ENCODE measurements at regions not wholly inside any gene's neighbourhood (a gene's known extent, or its start where the extent isn't known, plus 50 kb on each side); places are given as distances from the start of the nearest gene placed in this dataset.

GRCh38 chr18:41751652-41752051, 203.4 kb upstream of the PIK3C3 start:
- Histone ChIP-seq H3K27ac (no peak overlapping the region), H3K4me1 (ENCODE audit: control insufficient read depth in 1 of 2, low read depth in 2 of 2) (no peaks in the 10 kb centered on the region)
- TF ChIP-seq, protein P1, sequence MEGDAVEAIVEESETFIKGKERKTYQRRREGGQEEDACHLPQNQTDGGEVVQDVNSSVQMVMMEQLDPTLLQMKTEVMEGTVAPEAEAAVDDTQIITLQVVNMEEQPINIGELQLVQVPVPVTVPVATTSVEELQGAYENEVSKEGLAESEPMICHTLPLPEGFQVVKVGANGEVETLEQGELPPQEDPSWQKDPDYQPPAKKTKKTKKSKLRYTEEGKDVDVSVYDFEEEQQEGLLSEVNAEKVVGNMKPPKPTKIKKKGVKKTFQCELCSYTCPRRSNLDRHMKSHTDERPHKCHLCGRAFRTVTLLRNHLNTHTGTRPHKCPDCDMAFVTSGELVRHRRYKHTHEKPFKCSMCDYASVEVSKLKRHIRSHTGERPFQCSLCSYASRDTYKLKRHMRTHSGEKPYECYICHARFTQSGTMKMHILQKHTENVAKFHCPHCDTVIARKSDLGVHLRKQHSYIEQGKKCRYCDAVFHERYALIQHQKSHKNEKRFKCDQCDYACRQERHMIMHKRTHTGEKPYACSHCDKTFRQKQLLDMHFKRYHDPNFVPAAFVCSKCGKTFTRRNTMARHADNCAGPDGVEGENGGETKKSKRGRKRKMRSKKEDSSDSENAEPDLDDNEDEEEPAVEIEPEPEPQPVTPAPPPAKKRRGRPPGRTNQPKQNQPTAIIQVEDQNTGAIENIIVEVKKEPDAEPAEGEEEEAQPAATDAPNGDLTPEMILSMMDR (IDR thresholded peaks at IDR 0.05): no peak

GRCh38 chr18:41751161-41751560, 203.9 kb upstream of the PIK3C3 start:
- no peak overlapping the region for H3K4me3 ChIP-seq
- no peaks in the 10 kb centered on the region for H3K4me1 ChIP-seq (ENCODE audit: control insufficient read depth in 1 of 2, low read depth in 2 of 2)
- H3K27me3 ChIP-seq (replicated peaks; ENCODE audit: insufficient read depth): no peaks in the 10 kb centered on the region
- no peak overlapping the region for H3K27ac ChIP-seq
- TF ChIP-seq, protein P1 (IDR thresholded peaks at IDR 0.05): no peak
- ATAC-seq (ENCODE audit: insufficient number of reproducible peaks, low FRiP score, low read depth) (no peak), DNase-seq (ENCODE audit: low spot score) (no peak)
- H3K36me3 ChIP-seq: no peaks in the 10 kb centered on the region
- no peaks in the 10 kb centered on the region for H3K9me3 ChIP-seq

More at GRCh38 chr18:41751652-41752051, 203.4 kb upstream of the PIK3C3 start:
- no peaks in the 10 kb centered on the region for H3K36me3 ChIP-seq
- DNase-seq (ENCODE audit: low spot score): no peak
- no peak overlapping the region for H3K4me3 ChIP-seq
- ATAC-seq (ENCODE audit: insufficient number of reproducible peaks, low FRiP score, low read depth): no peak
- H3K27me3 ChIP-seq (replicated peaks; ENCODE audit: insufficient read depth): no peaks in the 10 kb centered on the region
- H3K9me3 ChIP-seq: no peaks in the 10 kb centered on the region

DNA sequence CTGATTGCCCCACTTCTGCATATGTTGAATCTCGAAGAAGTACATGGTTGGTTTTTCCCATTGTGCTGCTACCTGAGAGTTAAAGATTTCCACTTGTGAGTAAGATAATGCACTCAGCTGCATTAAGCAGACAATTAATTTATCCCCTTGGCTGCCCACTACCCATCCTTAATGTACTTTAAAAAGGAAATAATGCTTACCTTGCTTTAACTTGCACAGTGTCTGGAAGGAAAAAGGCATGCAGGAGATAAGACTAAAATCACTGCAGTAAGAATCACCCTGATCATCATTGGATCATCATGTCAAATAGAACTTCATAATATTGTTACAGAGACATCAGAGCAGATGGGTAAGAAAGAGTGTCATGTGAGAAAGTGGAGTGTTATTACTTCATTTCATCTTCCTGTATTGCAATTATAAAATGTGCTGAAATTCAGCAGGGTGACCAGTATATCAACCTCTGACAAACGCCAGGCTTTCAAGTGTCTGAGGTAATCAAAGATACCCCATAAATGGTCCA, 207.3 kb upstream of the PIK3C3 start:
- TF ChIP-seq, protein P1 (IDR thresholded peaks at IDR 0.05): no peak
- Histone ChIP-seq H3K27me3 (replicated peaks; ENCODE audit: insufficient read depth) (no peaks in the 10 kb centered on the region), H3K4me1 (ENCODE audit: control insufficient read depth in 1 of 2, low read depth in 2 of 2) (no peaks in the 10 kb centered on the region), H3K27ac (no peak overlapping the region), H3K36me3 (no peaks in the 10 kb centered on the region), H3K9me3 (no peaks in the 10 kb centered on the region), H3K4me3 (no peak overlapping the region)
- ATAC-seq (ENCODE audit: insufficient number of reproducible peaks, low FRiP score, low read depth) (no peak), DNase-seq (ENCODE audit: low spot score) (no peak)

DNA sequence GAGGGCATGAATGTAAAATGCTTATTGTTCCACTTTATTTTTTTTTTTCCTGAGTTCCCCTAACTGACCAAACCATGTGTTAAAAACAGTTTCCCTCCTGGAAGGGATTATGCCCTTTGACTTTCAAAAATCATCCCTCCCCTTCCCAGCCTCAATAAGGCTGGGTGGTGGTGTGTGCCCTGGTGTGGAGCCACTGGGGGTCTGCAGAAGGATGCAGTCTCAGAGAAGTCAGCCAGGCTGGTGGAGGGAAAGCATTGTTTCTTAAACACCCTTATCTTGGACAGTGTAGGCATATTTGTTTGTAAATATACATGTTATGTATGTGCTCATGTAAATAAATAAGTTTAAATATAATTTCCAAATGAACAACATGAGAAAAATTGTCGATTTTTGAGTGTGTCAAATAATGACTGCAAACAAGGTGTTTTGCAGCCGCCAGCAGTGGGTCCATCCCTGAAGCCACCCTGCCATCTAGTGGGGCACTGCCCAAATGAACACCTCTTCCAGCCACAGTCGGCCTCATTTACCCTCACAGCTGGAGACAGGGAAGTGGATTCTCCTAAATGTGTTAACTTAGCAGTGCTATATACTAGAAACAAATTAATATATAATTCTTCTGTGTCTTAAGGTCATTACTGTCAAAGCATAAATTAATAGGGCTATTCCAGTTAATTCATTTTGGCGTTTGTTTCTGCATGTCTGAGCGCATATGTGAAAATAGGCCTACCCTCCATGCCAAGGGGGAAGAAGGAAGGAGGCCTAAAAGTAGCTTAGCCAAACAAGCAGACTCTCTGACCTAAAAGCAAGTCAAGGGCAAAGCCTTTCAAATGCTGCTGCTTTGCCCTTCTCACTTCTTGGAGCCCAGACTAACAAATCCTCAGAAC, 209.6 kb upstream of the PIK3C3 start:
- Histone ChIP-seq H3K4me1 (ENCODE audit: control insufficient read depth in 1 of 2, low read depth in 2 of 2) (no peaks in the 10 kb centered on the region), H3K4me3 (no peak overlapping the region), H3K27ac (no peak overlapping the region), H3K27me3 (replicated peaks; ENCODE audit: insufficient read depth) (no peaks in the 10 kb centered on the region), H3K36me3 (no peaks in the 10 kb centered on the region), H3K9me3 (no peaks in the 10 kb centered on the region)
- DNase-seq (ENCODE audit: low spot score) (no peak), ATAC-seq (ENCODE audit: insufficient number of reproducible peaks, low FRiP score, low read depth) (no peak)
- TF ChIP-seq, protein P1 (IDR thresholded peaks at IDR 0.05): no peak

DNA sequence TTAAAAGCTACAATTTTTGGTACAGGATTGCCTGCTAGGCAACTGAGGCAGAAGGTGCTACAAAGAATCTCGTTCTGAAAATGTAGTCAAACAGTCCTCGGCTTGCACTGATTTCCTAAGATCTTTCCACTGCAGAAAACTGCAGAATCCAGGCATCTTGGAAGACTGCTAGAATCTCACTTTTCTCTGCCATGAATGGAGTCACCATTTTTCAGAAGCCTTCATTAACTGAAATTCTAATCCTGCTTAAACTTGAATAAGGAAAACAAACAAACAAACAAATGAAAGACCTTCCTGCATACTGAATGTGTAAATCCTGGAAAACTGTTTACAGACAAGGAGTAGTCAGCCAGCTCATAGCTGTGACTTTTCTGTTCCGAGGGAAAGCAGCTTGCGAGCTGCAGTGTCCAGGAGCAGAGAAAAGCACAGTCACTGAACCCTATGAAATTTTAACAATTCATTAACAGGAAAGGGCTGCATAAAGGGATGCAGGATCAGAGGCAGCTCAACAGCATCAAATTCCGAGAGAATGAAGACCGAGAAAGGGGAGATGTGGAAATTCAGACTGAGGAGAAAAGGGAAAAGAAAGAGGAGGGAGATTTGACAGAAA, 210.5 kb upstream of the PIK3C3 start:
- Histone ChIP-seq H3K4me3 (no peak overlapping the region), H3K36me3 (no peaks in the 10 kb centered on the region), H3K9me3 (no peaks in the 10 kb centered on the region), H3K27me3 (replicated peaks; ENCODE audit: insufficient read depth) (no peaks in the 10 kb centered on the region), H3K27ac (no peak overlapping the region), H3K4me1 (ENCODE audit: control insufficient read depth in 1 of 2, low read depth in 2 of 2) (no peaks in the 10 kb centered on the region)
- DNase-seq (ENCODE audit: low spot score) (no peak), ATAC-seq (ENCODE audit: insufficient number of reproducible peaks, low FRiP score, low read depth) (no peak)
- TF ChIP-seq, protein P1 (IDR thresholded peaks at IDR 0.05): no peak
